HepG2 (cell line): ENCODE measurements at regions not wholly inside any gene's neighbourhood (a gene's known extent, or its start where the extent isn't known, plus 50 kb on each side); places are given as distances from the start of the nearest gene placed in this dataset.

Experiments
- CHD4 ChIP-seq: fragments of 200-600 bp; sonication (generic); IDR thresholded peaks from 2 replicates; pipeline ENCODE4 v1.7.0; 2017; ENCODE audit warnings: mild to moderate bottlenecking, low read length, borderline replicate concordance
- FOXA1 ChIP-seq, 2 experiments: fragments of 450-650 bp in 1 of 2; sonication (generic) in 1 of 2; formaldehyde crosslinking in 1 of 2; IDR thresholded peaks; 2 replicates each; pipeline versions ENCODE4 v1.4.0 to v1.6.1; 2016 to 2020; ENCODE audit warnings: missing genetic modification reagents in 1 of 2
- HDAC6 ChIP-seq: fragments of 200-600 bp; sonication (generic); IDR thresholded peaks from 2 replicates; pipeline ENCODE4 v1.7.0; 2017; ENCODE audit warnings: mild to moderate bottlenecking, antibody characterized with exemption, low read length, low read depth
- JUND ChIP-seq: sonication (generic); formaldehyde crosslinking; IDR thresholded peaks from 2 replicates; pipeline ENCODE4 v1.8.0; 2022; ENCODE audit warnings: mild to moderate bottlenecking, missing genetic modification reagents
- POLR2AphosphoS5 ChIP-seq: IDR thresholded peaks from 2 replicates; pipeline ENCODE4 v1.6.1; 2012; ENCODE audit warnings: low read depth, low read length
- SMC3 ChIP-seq: IDR thresholded peaks from 2 replicates; pipeline ENCODE4 v1.6.1; 2011; ENCODE audit warnings: low read length, improper control_type of control experiment
- ZKSCAN5 ChIP-seq: sonication (generic); formaldehyde crosslinking; IDR thresholded peaks from 2 replicates; pipeline ENCODE4 v1.5.1; 2020; ENCODE audit warnings: mild to moderate bottlenecking, missing genetic modification reagents
- ZZZ3 ChIP-seq: sonication (generic); formaldehyde crosslinking; IDR thresholded peaks from 2 replicates; pipeline ENCODE4 v1.4.0; 2020; ENCODE audit warnings: missing genetic modification reagents, mild to moderate bottlenecking, borderline replicate concordance
- TF ChIP-seq, protein P1 (sequence below): sonication (generic); formaldehyde crosslinking; IDR thresholded peaks from 2 replicates; pipeline ENCODE4 v1.5.0; 2020; ENCODE audit warnings: mild to moderate bottlenecking, missing genetic modification reagents, moderate library complexity

DNA sequence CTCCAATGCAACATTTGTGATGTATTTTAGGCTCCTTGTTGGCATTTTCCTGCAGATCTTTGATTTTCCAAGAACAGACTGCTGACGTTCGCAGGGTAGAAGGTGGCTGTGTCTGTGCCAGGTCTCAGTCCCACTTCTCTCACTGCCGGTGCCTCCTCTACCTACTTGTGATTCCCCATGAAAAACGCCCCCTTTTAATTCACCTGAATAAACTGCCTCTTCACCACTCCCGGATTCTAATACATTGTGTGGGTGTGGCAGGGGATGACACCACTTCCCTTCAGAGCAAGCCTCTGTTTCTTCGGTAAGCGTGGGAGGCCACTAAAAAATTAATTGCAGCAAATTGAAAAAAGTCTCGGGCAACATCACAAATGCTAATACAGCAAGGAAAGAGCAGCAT is 96.1 kb upstream of the FAM9B start:
- TF ChIP-seq FOXA1 (IDR thresholded peaks at IDR 0.05) (no peak), FOXA1 (CRISPR knock-in tag; IDR thresholded peaks at IDR 0.05) (no peak), ZKSCAN5 (CRISPR knock-in tag) (no peak), CHD4 (no peak), POLR2AphosphoS5 (no peak), HDAC6 (no peak), SMC3 (no peak), ZZZ3 (no peak), JUND (CRISPR knock-in tag) (no peak)
- TF ChIP-seq, protein P1, sequence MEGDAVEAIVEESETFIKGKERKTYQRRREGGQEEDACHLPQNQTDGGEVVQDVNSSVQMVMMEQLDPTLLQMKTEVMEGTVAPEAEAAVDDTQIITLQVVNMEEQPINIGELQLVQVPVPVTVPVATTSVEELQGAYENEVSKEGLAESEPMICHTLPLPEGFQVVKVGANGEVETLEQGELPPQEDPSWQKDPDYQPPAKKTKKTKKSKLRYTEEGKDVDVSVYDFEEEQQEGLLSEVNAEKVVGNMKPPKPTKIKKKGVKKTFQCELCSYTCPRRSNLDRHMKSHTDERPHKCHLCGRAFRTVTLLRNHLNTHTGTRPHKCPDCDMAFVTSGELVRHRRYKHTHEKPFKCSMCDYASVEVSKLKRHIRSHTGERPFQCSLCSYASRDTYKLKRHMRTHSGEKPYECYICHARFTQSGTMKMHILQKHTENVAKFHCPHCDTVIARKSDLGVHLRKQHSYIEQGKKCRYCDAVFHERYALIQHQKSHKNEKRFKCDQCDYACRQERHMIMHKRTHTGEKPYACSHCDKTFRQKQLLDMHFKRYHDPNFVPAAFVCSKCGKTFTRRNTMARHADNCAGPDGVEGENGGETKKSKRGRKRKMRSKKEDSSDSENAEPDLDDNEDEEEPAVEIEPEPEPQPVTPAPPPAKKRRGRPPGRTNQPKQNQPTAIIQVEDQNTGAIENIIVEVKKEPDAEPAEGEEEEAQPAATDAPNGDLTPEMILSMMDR (CRISPR knock-in tag), result no peak
